ENCODE measurements at regions not wholly inside any gene's neighbourhood (a gene's known extent, or its start where the extent isn't known, plus 50 kb on each side); places are given as distances from the start of the nearest gene placed in this dataset.

DNA sequence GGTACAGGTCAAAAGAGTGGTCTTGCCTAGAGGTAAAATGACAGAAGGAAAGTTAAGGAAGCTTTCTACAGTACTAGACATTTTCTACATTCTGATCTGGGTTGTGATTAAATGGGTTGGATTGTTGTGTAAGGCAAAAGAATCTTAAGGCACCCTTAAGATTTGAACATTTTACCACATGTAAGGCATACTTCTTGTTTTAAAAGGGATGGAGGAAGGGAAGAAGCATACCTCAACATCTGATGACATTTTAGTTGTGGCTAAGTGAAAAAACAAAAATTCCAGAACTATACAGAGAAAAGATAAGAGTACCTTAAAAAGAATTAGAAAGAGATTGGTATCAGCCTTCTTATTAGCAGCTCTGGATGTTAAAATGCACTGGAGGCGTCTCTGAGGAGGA is 356.0 kb upstream of the CADM1 start:
- ATAC-seq: no peak
- TF ChIP-seq, protein P1, sequence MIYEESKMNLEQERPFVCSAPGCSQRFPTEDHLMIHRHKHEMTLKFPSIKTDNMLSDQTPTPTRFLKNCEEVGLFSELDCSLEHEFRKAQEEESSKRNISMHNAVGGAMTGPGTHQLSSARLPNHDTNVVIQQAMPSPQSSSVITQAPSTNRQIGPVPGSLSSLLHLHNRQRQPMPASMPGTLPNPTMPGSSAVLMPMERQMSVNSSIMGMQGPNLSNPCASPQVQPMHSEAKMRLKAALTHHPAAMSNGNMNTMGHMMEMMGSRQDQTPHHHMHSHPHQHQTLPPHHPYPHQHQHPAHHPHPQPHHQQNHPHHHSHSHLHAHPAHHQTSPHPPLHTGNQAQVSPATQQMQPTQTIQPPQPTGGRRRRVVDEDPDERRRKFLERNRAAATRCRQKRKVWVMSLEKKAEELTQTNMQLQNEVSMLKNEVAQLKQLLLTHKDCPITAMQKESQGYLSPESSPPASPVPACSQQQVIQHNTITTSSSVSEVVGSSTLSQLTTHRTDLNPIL (CRISPR knock-in tag; IDR thresholded peaks at IDR 0.05; ENCODE audit: low read depth): no peak
- TF ChIP-seq ESRRG (CRISPR knock-in tag; IDR thresholded peaks at IDR 0.05) (no peak), RARB (CRISPR knock-in tag; IDR thresholded peaks at IDR 0.05) (no peak), ISL1 (CRISPR knock-in tag; IDR thresholded peaks at IDR 0.05) (no peak), ZC3H10 (CRISPR knock-in tag; IDR thresholded peaks at IDR 0.05) (no peak), ZNF70 (CRISPR knock-in tag; IDR thresholded peaks at IDR 0.05) (no peak)
- TF ChIP-seq, protein P2, sequence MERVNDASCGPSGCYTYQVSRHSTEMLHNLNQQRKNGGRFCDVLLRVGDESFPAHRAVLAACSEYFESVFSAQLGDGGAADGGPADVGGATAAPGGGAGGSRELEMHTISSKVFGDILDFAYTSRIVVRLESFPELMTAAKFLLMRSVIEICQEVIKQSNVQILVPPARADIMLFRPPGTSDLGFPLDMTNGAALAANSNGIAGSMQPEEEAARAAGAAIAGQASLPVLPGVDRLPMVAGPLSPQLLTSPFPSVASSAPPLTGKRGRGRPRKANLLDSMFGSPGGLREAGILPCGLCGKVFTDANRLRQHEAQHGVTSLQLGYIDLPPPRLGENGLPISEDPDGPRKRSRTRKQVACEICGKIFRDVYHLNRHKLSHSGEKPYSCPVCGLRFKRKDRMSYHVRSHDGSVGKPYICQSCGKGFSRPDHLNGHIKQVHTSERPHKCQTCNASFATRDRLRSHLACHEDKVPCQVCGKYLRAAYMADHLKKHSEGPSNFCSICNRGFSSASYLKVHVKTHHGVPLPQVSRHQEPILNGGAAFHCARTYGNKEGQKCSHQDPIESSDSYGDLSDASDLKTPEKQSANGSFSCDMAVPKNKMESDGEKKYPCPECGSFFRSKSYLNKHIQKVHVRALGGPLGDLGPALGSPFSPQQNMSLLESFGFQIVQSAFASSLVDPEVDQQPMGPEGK (CRISPR knock-in tag; IDR thresholded peaks at IDR 0.05; ENCODE audit: borderline replicate concordance): no peak

DNA sequence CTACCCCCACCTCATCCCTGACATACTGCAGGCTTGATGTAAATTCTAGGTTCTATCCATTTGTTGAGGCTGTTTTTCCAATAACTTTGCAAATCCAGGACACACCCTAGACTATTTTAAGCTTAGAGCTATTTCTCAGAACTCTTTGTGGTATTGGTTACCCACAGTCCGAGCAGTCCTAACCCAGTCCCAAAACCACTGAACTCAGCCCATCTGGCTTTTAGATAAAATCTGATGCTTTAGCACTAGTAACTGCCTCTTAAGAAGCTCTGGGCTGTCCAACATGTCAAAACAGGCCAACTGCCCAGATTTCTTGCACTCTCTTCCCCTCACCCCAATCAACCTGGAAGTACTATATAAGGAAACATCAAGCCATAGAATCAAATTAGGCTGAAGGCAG is 344.4 kb upstream of the CADM1 start:
- TF ChIP-seq, protein P3, sequence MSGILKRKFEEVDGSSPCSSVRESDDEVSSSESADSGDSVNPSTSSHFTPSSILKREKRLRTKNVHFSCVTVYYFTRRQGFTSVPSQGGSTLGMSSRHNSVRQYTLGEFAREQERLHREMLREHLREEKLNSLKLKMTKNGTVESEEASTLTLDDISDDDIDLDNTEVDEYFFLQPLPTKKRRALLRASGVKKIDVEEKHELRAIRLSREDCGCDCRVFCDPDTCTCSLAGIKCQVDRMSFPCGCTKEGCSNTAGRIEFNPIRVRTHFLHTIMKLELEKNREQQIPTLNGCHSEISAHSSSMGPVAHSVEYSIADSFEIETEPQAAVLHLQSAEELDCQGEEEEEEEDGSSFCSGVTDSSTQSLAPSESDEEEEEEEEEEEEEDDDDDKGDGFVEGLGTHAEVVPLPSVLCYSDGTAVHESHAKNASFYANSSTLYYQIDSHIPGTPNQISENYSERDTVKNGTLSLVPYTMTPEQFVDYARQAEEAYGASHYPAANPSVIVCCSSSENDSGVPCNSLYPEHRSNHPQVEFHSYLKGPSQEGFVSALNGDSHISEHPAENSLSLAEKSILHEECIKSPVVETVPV (CRISPR knock-in tag; IDR thresholded peaks at IDR 0.05): no peak
- TF ChIP-seq ISL1 (CRISPR knock-in tag; IDR thresholded peaks at IDR 0.05) (no peak), PPARA (CRISPR knock-in tag; IDR thresholded peaks at IDR 0.05; ENCODE audit: borderline replicate concordance) (no peak), ZFP3 (CRISPR knock-in tag; IDR thresholded peaks at IDR 0.05) (no peak), ZNF70 (CRISPR knock-in tag; IDR thresholded peaks at IDR 0.05) (no peak), RARB (CRISPR knock-in tag; IDR thresholded peaks at IDR 0.05) (no peak), CSDC2 (CRISPR knock-in tag; IDR thresholded peaks at IDR 0.05) (no peak), ZFP30 (CRISPR knock-in tag; IDR thresholded peaks at IDR 0.05) (no peak)
- TF ChIP-seq, protein P2 (CRISPR knock-in tag; IDR thresholded peaks at IDR 0.05; ENCODE audit: borderline replicate concordance): no peak
- TF ChIP-seq, protein P1 (CRISPR knock-in tag; IDR thresholded peaks at IDR 0.05; ENCODE audit: low read depth): no peak
- no peak for ATAC-seq

DNA sequence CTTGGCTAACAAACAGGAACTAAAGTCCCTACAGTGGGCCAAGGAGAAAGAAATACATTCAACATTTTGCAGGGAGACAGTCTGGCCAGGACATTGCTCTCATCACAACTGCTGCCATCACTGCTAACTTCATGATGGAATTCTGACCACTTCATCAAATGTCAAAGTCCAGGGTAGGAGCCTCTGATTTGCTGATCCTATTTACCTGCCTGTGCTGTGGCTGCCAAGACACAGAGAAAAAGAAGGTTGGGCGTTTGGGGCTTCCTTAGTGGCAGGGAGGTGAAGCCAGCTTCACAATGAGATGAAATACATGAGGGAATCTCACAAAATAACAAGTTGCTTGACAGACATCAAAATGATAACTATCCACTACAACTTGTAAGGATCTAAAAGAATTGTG is 343.9 kb upstream of the CADM1 start:
- no peak for ATAC-seq
- TF ChIP-seq ZFP3 (CRISPR knock-in tag; IDR thresholded peaks at IDR 0.05) (no peak), BACH2 (CRISPR knock-in tag; IDR thresholded peaks at IDR 0.05; ENCODE audit: borderline replicate concordance) (no peak), ZNF565 (CRISPR knock-in tag; conservative IDR thresholded peaks at IDR 0.05; ENCODE audit: low read depth) (no peak), CSDC2 (CRISPR knock-in tag; IDR thresholded peaks at IDR 0.05) (no peak), ZNF8 (CRISPR knock-in tag; IDR thresholded peaks at IDR 0.05) (no peak), ZFP30 (CRISPR knock-in tag; IDR thresholded peaks at IDR 0.05) (no peak), ZC3H10 (CRISPR knock-in tag; IDR thresholded peaks at IDR 0.05) (no peak), ESRRG (CRISPR knock-in tag; IDR thresholded peaks at IDR 0.05) (no peak), SNAI2 (CRISPR knock-in tag; IDR thresholded peaks at IDR 0.05) (no peak), ISL1 (CRISPR knock-in tag; IDR thresholded peaks at IDR 0.05) (no peak), TCF4 (CRISPR knock-in tag; IDR thresholded peaks at IDR 0.05; ENCODE audit: borderline replicate concordance) (no peak), OSR1 (CRISPR knock-in tag; IDR thresholded peaks at IDR 0.05) (no peak), GLIS3 (CRISPR knock-in tag; IDR thresholded peaks at IDR 0.05) (no peak)
- TF ChIP-seq, protein P4, sequence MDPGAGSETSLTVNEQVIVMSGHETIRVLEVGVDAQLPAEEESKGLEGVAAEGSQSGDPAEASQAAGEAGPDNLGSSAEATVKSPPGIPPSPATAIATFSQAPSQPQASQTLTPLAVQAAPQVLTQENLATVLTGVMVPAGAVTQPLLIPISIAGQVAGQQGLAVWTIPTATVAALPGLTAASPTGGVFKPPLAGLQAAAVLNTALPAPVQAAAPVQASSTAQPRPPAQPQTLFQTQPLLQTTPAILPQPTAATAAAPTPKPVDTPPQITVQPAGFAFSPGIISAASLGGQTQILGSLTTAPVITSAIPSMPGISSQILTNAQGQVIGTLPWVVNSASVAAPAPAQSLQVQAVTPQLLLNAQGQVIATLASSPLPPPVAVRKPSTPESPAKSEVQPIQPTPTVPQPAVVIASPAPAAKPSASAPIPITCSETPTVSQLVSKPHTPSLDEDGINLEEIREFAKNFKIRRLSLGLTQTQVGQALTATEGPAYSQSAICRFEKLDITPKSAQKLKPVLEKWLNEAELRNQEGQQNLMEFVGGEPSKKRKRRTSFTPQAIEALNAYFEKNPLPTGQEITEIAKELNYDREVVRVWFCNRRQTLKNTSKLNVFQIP (CRISPR knock-in tag; IDR thresholded peaks at IDR 0.05; ENCODE audit: borderline replicate concordance, low read depth): no peak
- TF ChIP-seq, protein P3 (CRISPR knock-in tag; IDR thresholded peaks at IDR 0.05): no peak
- TF ChIP-seq, protein P2 (CRISPR knock-in tag; IDR thresholded peaks at IDR 0.05; ENCODE audit: borderline replicate concordance): no peak
- TF ChIP-seq, protein P1 (CRISPR knock-in tag; IDR thresholded peaks at IDR 0.05; ENCODE audit: low read depth): no peak
